ENCODE measurements at regions not wholly inside any gene's neighbourhood (a gene's known extent, or its start where the extent isn't known, plus 50 kb on each side); places are given as distances from the start of the nearest gene placed in this dataset.

DNA sequence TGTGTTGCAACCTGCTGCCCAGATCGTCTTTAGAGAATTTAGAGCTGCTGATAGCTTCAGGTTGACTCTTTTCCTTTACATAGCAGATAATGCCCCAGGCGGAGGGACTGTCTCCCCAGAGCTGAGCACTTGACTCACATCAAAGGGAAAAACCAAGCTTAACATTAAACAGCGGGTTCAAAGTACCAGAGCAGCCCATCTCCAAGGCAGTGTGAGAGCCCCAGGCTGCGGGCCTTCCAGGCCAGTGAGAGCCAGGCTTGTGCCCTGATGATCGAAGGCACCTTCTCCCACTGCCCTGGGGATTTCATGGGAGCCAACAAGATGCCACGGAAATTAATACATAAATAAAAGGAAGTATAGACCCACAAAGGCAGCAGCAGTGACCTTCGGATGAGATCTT lies 275.6 kb downstream of the XXYLT1 start:
- no peak for DNase-seq (ENCODE audit: low read depth)

DNA sequence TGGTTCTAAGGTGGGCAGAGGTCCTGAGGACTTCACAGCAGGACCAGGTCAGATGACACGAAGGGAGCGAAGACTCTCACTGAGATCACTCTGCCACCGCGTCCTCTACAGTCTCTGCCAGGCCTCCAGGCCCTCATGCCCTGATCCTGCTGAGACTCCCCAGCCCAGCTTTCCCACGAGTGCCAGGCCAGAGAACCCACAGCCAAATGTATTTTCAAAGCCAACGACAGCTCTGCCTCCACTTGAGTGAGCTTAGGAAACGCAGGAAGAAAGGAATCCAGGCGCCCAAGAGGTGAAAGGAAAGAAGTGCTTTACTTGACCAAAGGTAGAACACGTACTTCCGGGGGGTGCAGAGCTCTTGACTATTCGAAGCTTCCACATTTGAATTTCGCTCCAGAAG lies 275.0 kb downstream of the XXYLT1 start:
- DNase-seq (ENCODE audit: low read depth): no peak

DNA sequence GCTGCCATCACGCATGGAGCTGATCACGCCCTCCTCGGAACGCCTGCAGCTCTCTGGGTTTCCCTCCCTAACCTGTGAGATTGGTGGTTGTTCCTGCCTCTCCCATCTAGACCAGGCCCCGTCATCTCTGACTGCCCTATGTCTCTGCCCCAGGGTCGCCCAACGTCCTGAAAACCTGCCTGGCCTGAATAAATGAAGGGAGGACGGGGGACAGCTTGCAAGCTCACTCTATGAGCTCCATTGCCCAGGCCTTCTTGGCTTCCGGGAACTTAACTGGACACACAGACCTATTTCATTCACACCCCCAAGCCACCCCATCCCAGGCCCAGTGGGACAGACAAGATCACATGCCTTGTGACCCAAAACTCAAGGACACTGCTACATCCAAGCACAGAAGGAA lies 274.2 kb downstream of the XXYLT1 start:
- DNase-seq (ENCODE audit: low read depth): no peak

DNA sequence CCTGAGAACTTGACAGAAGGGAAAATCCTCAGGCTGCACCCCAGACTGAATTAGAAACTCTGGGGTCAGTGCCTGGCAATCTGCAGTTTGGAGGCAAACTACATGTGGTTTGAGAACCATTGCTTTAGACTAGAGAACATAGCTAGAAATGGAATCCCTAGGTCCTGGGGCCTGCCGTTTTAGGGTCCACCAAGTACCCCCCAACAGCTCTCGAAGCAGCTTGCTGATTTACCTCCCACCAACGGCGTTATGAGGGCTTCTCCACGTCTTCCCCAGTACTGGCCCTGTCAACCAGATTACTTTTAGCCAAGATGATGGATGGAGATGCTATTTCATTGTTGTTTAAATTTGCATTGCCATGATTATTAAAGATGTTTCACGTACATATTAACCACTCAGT lies 272.5 kb downstream of the XXYLT1 start:
- DNase-seq (ENCODE audit: low read depth): no peak

DNA sequence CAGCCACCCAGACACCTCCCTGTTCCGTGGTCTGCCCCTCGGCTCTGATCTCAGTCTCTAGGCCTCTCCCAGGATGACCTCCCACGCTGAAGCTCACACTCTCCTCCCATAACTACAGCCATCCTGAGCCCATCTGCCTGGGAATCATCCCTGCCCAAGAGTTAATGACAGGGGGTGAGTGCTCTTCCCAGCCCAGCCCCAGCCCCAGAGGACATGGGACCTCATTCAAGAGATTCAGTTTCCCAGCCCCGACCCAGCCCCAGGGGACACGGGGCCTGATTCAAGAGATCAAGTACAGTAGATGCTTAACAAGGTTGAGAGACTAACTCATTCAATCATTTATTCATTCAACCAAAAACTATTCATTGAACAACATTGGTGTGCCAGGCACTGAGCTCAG lies 272.0 kb downstream of the XXYLT1 start:
- DNase-seq (ENCODE audit: low read depth): no peak

DNA sequence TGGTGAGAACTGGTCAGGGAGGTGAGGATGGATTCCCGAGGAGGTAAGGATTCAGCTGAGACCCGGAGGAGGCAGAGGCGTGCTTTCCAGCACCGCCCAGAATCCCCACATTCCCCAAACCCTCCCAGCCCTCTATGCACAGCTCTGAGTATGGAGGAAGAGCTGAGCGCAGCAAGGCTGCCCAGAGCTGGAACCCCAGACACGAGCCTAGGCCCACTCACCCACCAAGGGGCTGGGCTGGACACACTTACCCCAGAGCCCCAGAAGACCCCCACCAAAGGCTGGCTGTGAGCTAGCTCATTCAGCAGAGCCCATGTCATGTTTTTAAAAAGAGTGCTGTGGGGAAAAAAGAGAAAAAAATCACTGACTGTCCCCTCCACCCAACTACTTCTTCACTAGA lies 271.5 kb downstream of the XXYLT1 start:
- no peak for DNase-seq (ENCODE audit: low read depth)

DNA sequence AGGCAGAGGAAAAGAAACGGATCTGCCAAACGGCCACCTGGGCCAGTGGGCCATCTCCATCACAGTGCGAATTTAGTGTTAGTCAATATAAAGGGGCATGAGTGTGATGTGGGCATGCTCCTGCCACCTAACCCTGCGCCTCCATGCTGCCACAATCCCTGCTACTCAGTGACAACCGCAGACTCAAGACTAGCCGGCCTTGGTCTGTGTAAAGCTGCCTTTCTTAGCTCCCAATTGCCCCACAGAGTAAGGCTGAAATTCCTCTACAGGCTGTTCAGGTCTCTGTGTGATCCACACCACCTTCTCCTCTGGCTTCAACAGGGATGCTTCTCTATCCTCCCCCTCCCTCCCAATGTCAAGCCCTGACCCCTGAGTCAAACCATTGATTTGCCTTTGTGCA lies 269.7 kb downstream of the XXYLT1 start:
- no peak for DNase-seq (ENCODE audit: low read depth)

DNA sequence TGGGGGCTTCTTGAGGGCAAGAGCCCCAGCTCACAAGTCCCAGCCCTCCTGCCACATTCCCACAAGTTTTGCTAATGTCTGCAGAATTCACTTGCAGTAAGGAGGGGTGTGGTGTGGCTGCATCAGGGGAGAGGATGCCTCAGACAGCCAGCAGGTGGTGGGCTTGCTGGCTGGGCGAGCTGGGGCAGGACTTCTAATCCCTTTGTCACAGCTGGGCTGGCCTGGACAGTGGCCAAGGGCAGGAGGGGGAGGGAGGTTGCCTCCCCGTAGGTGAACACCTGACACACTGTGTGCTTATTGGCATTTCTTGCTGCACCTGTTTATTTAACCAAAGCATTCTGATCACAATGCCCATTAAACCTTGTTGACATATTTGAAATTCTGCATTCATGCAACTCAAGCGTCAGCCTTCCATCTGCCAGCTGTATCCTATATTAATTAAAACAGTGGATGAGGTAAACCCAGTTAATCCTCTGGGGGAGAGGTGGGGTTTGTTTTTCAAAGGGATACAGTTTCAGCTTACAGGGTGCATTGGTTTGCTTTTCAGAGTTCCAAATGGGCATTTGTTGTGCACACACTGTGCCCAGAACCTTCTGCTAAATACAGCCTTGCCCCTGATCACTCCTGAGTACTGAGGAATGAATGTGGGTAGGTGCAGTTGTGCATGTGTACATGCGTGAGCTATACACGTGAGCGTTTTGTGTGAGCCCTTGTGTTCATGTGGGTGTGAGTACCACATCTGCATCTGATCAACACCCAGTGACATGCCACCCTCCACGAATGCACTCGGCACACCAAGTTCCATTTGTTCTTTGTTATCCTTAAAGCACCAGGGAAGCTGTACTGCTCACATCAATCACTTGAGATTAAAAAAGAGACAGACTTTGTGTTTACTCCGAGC lies 268.7 kb downstream of the XXYLT1 start:
- DNase-seq (ENCODE audit: low read depth): no peak

DNA sequence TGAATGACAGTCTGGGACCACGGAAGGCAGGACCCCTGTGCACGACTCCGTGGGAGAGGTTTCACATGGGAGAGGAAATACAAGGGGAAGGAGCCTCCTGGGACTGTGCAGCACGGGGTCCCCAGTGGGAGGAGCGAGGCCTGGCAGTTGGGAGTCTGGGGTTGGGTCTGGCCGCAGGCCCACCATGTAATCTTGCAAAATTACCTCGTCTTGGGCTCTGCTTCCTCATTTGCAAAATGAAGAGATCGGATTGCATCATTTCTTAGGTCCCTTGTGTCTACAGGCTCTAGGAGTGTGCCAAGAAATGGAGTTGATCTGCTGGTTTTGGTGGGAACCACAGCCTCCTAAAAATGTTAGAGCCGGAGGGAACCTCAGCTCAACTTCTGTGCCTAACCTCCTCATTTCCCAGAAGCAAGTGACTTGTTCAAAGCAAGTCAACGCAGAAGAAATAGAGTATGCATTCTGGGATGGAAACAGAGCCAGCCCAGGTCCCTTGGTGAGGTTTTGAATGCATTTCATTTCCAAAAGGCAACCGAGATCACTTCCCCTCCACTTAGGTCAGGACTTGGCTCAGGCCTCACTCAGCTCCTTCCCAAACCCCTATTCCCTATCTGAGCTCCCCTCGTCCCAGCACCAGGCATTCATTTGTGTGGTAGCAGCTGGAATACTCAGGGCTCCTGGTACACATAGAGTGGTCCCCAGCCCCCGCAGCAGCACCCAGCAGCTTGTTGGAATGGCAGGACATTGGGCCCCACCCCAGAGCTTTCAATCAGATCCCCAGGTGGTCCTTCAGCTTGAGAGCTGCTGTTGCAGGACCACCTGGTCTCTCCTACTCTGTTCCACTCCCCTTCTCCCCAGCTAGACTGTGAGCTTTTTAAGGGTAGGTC lies 267.7 kb downstream of the XXYLT1 start:
- peak; percentile 68 for DNase-seq (ENCODE audit: low read depth)

DNA sequence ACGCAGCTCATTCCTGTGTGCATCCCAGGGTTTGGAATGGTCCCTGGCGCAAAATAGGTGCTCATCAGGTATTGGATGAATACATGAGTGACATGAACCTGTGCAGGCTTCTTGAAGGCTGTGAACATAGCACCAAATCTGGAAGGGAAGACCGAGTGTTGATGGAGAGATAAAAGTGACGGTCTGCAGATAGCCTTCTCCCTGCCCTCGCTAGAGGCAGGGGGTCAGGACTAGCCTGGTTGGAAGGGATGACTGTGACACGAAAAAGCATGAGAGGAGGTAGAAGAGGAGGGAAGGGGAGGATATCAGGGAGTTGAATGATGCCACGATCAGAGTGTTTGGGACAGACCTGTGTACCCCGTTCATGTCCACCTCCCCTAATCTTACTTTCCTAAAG lies 267.1 kb downstream of the XXYLT1 start:
- no peak for DNase-seq (ENCODE audit: low read depth)

DNA sequence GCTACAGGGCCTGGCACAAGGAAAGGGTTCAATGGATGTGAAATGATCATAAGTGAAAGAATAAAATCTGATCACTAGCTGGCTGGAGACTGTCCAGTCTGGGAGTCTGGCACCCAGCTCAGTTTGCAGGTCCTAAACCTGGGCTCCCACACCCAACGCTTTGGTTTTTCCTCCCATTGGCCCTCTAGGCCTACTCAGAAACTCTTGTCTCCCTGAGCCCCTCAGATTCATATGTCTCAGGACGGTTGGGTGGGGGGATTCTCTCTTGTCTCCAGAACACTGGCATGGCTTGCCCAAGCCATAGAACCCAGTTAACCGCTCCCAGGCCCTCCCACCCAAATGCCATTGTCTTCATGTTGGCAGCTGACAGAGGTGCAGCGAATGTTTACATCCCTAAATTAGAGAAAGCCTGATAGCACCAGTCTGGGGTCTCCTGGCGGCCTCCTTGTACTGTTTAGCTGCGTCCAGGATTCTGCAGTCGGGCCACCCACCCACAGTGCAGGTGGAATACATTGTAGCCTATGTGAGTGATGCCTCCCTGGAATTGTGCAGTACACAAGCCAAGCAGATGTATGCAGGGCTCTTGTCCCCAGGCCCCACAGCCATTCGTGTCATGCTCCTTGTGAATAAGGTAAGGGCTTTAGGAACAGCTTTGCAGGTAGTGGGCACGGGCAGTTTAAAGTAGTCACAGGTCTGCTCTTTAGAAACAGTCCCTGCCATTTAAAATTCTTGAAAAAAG lies 266.3 kb downstream of the XXYLT1 start:
- no peak for DNase-seq (ENCODE audit: low read depth)

DNA sequence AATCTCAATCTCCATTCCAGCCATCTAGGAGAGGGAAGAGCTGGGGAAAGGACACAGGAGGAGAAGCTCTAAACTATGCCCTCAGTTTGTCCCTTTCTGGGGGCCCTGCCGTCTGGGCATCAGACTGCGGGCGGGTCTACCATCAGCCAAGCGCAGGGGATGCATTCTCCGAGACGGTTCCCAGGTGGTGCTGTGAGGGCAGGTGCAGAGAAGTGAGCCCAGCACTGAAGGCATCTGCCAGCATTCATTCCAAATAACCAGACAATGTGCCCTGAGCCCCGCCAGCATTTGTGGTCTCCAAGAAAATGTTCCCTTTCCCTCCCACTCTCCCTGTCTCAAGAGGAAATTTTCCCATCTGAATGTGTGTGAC lies 265.7 kb downstream of the XXYLT1 start:
- DNase-seq (ENCODE audit: low read depth): no peak

DNA sequence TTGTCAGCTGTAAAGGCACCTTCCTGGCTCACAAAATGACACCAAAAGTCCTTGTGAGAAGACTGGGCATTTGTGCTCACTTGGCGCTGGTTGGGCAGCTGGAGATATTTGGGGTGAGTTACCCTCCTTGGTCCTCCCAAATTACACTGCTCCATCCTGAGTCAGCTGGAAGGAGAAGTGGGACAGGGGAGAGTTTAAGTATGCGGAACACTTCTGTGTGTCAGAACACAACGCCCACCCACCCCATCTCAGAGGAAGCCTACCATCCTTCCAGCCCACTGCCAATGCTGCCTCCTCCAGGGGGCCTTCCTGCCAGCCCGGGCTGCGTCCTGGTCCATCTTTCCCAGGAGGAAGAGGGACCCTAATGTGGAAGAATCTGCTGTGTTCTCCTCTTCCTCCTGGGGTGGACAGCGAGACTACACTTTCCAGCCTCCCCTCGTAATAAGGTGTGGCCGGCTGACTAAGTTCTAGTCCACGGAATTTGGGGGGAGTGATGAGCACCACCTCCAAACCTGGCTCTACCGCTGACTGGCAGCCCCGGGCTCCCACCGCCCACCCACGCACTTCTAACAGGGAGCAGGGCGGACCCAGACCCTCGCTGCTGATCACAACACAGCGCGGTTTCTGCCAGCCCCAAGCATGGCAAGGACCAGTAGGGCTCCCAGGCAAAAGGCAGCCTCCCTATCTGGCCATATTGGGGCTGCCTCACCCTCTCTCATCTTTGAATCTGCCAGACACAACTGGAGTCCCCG lies 265.0 kb downstream of the XXYLT1 start:
- no peak for DNase-seq (ENCODE audit: low read depth)

DNA sequence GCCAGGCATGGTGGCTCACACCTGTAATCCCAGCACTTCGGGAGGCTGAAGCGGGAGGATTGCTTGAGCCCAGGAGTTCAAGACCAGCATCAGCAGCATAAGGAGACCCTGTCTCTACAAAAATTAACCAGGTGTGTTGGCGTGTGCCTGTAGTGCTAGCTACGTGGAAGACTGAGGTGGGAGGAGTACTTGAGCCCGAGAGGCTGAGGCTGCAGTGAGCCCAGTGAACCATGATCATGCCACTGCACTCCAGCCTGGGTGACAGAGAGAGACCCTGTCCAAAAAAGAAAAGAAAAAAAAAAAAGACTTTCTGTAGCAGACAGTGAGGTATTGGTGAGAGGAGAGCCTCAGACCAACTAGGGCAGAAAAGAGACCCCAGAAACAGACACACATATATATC lies 263.8 kb downstream of the XXYLT1 start:
- DNase-seq (ENCODE audit: low read depth): no peak

DNA sequence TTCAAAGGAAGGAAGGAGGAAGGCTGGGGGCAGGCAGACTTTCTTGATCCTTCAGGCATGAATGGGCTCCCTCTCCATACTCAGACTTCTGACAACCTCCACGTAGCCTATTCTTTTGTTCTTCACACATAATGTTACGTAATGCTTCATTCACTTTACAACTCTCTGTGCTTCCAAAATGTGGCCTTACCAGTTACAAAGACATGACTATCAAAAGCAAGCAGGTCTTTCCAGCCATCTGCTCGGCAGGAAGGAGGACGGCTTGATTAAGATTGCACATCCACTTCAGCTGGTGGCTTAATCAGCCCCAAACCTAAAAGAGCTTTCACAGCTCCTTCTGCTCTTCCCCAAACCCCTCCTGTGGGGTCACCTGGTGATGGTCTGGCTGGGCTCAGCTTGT lies 263.2 kb downstream of the XXYLT1 start:
- DNase-seq (ENCODE audit: low read depth): no peak

DNA sequence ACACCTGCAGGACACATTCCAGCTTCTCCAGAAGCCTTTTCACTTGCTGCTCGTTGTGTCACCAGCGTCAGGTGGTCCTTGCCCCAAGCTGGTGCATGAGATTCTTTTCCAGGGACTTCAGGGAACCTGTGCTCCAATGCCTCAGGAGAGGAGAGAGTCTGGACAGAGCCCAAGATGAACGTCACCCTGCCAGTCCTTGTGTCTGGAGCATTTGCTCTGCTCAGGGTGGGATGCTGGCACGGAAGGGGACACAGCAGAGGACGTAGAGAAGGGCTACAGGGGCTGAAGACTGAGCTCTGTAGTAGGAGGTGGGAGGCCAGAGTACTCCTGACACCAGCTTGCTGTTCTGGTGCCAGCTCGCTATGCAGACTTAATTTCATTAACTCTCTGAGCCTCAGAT lies 262.1 kb downstream of the XXYLT1 start:
- no peak for DNase-seq (ENCODE audit: low read depth)

DNA sequence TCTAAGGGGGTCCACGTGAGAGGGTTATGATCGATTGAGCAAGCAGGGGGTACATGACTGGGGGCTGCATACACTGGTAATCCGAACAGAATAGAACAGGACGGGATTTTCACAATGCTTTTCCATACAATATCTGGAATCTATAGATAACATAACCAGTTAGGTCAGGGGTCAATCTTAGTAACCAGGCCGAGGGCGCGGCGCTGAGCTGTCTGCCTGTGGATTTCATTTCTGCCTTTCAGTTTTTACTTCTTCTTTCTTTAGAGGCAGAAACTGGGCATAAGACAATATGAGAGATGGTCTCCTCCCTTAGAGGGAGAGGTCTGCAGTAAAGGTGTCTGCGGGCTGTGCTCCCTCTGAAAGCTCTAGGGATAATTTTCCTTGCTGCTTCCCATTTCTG lies 261.3 kb downstream of the XXYLT1 start:
- no peak for DNase-seq (ENCODE audit: low read depth)

DNA sequence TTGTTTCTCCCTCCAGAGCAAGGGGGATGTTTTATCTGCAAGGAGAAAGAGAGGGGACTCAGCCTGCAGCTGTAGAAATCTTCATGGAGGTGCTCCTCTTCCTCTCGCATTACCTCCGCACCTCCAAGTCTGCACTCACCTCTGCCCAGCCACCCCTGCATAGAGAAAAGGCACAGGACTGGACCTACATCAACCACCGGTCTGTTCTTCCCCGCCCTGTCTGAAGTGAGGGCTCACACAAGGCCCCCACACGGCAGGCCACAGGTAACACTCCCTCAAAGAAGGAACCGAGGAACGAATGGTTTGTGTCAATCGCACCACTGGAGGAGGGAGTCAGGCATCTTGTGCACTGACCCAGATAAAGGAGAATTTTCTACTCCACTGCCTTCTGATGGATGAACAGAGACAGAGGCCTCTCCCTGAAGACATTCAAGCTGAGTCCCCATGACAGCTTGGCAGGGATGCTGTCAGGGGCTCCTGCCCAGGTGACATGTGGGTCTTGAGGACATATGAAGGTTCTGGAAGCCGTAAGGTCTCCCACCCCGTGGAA lies 260.3 kb downstream of the XXYLT1 start:
- DNase-seq (ENCODE audit: low read depth): no peak

DNA sequence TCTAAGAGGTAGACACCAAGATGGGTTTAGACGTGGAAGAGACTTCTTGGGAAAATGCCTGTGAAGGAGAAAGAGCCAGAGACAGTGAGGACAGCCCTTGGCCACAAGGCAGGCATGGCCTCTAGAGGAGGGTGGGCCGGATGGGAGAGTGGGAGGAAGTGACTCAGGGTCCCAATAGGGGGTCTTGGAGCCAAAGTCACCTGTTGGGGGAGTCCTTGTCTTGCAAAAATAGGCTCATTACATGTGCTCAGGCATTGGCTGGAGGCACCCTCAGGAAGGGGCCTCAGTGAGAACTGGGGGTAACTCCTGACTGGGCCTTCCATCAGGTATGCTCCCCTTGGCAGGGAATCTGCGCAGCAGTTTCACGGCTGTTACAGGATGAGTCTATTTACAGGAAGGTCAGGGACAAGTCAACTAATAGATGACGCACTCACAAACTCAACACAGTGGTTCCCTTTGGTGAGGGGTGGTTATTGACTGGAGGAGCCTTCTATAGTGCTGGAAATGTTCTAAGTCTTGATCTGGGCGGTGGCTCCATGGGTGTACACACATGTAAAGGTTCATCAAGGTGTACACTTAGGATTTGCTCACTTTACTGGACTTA lies 259.6 kb downstream of the XXYLT1 start:
- no peak for DNase-seq (ENCODE audit: low read depth)

DNA sequence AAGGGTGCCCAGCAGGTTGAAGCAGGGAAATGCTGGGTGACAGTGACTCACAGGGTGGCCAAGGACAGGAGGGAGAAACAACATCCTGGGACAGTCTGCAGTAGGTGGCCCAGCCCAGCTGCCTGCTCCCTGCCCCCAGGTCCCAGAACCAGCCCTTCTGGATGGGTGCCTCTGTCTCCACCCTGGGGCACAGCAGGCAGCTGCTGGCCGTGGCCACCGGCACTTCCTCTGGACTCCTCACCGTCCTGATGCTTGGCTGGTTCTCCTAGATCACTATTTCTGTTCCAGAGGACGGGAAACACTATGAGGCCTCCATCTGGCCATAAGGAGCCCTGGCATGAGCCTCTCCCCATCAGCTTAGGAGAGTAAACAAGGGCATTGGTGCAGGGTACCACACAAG lies 258.9 kb downstream of the XXYLT1 start:
- no peak for DNase-seq (ENCODE audit: low read depth)

DNA sequence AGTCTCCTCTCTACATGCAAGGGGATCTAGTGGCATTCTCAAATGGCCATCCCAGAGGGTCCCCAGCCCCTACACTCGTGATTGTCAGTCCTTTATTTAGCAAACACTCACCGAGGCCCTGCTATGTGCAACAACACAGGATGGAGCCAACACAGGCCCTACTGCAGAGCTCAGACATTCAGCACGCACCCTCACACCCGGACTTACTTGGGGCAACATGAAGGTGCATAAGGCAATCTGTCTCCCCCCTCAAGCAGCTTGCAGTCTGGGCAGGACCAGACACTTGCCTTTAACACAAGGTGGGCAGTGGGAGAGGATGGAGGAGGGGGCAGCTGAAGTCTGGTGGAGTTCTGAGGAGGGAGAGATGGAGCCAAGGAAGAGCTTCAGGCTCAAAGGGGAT lies 258.4 kb downstream of the XXYLT1 start:
- DNase-seq (ENCODE audit: low read depth): no peak
